Stimulated activated CD8-positive, alpha-beta memory T cell treated with anti-CD3 and anti-CD28 coated beads, Interleukin-12 subunit alpha, Interleukin-12 subunit beta, amount 100 ng/mL, for 24 hours (primary cell): ENCODE measurements at regions not wholly inside any gene's neighbourhood (a gene's known extent, or its start where the extent isn't known, plus 50 kb on each side); places are given as distances from the start of the nearest gene placed in this dataset.

ENCODE experiments used
- DNase-seq: peaks from one replicate; pipeline ENCODE4 v3.0.0-alpha.2; 2020; ENCODE audit errors: extremely low read depth

DNA sequence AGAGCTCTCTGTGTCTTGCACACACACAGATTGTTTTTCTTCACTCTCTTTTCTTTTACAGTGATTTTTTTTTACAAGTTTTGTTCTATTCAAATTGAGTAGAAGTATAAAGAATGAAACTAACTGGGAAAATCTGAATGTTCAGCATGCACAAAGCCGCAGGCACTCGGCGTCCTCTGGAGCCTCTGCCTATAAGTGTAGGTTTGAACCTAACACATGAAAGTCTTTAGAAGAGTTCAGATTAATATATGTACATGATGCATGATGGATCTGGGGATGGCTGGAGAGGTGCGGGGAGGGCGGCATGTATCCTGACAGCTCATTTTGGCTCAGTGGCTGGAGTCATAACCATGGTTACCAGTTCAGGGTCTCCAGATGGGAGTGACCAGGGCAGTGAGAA lies 301.1 kb upstream of the CDH4 start:
- DNase-seq: no peak

GRCh38 chr20:60952861-60953260 lies 299.2 kb upstream of the CDH4 start:
- no peak for DNase-seq

- no peak for DNase-seq
Measured at GRCh38 chr20:60953321-60953720, 298.7 kb upstream of the CDH4 start.

- no peak for DNase-seq
Measured at GRCh38 chr20:60955706-60956105, 296.4 kb upstream of the CDH4 start.

DNA sequence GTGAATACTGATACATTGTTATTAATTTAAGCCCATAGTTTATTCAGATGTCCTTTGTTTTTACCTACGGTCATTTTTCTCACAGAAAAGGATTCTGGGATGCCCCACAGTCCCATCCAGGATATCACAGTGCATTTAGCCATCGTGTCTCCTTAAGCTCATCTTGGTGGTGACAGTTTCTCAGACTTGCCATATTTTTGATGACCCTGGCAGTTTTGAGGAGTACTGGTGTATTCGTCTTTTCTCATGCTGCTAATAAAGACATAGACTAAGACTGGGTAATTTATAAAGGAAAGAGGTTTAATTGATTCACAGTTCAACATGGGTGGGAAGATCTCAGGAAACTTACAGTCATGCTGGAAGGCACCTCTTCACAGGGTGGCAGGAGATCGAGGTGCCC lies 295.9 kb upstream of the CDH4 start:
- no peak for DNase-seq

DNA sequence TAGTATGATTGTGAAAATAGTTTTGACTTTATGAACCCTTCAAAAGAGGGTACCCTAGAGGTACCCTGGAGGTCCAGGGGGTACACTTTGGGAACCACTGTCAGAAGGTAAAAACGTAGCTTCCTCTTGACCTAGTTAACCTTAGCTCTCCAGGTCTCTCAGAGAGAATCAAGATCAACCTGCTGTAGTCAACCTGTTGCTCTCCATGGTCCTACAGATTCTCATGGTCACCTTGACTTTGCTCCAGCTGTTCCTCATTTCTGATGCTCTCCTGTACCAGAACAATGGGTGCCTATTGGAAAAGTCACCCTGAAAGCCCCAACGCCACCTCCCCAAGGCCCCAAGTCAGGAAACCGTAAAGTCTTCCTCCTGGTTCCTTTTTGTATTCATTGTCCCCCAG lies 294.4 kb upstream of the CDH4 start:
- DNase-seq: no peak

DNA sequence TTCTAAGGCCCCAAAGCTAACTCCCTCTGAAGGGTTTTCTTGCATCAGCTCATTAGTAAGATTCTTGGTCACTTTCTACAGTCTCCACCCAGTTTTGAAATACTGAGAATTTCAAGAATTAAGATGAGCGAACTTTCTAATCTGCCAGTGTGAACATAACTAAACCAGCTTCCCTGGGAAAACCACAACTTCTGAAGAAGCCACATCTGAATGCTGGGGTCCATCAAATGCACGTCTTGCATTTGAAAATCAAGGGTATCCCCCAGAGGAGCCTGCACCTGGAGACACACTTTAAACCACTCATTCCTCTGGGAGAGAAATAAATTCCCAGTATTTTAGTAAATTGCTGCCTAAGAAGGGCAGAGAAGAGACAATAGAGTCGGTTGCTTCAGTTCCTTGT lies 292.1 kb upstream of the CDH4 start:
- no peak for DNase-seq

GRCh38 chr20:60960500-60960899 lies 291.6 kb upstream of the CDH4 start:
- no peak for DNase-seq

DNA sequence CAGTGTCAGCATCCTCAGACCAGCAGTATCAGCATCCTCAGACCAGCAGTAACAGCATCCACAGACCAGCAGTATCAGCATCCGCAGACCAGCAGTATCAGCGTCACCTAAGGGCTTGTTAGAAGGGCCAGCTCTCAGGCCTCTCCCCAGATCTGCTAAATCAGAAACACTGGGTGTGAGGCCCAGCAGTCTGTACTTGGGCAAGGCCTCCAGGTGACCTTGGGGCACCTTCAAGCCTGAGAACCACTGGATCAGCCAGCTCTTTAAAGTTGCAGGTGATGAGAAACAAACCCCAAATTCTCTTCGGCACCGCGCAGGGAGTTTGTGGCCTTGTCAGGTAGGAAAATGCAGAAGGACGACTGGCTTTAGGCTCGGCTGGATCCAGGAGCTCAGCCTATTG lies 290.5 kb upstream of the CDH4 start:
- DNase-seq: no peak

DNA sequence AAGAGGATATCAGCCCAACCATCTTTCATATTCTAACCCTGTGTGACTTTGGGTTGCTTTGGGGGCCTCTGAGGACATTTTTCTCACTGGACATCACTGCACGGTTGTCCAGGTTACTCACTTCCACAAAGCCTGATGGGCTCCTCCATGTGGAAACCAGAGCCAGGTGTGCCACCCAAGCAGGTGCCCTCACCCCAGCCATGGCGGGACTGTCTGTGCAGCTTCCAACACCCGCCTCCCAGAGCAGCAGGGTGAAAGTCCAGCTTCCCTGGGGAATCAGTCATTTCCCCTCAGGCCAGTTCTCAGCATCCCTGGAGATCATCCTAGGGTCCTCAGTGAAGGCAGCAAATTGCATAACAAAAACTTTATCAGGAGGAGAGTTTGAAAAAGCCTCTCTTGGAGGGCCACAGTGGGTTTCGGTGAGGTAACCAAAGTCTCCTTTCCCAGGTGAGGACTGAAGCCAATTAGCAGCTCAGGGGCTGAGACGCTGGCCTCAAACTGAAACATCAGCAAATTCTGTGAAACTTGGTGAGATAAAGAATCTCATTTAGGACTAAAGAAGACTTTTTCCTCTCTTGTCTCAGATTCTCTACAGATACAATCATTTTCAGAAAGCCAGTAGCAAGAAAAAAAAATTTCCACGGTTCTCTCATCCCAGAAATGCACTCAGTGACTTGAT lies 289.6 kb upstream of the CDH4 start:
- no peak for DNase-seq

GRCh38 chr20:60963146-60963545 lies 288.9 kb upstream of the CDH4 start:
- DNase-seq: no peak

- no peak for DNase-seq
Measured at GRCh38 chr20:60964911-60965310, 287.1 kb upstream of the CDH4 start.

GRCh38 chr20:60966031-60966430 lies 286.0 kb upstream of the CDH4 start:
- no peak for DNase-seq

DNA sequence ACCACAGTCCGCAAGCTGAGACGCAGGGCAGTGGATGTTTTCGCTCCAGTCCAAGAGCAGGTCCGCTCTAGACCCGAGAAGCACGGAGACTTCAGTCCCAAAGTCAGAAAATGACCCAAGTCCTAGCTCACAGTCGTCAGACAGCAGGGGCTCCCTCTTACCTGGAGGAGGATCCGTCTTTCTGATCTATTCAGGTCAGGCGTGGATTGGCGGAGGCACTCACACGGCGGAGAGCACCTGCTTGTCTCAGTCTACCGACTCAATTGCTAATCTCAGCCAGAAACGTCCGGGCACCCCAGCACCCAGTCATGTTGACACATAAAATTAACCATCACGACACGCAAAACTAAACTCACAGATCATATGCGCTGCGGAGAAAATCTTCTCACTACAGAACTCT lies 285.3 kb upstream of the CDH4 start:
- no peak for DNase-seq

DNA sequence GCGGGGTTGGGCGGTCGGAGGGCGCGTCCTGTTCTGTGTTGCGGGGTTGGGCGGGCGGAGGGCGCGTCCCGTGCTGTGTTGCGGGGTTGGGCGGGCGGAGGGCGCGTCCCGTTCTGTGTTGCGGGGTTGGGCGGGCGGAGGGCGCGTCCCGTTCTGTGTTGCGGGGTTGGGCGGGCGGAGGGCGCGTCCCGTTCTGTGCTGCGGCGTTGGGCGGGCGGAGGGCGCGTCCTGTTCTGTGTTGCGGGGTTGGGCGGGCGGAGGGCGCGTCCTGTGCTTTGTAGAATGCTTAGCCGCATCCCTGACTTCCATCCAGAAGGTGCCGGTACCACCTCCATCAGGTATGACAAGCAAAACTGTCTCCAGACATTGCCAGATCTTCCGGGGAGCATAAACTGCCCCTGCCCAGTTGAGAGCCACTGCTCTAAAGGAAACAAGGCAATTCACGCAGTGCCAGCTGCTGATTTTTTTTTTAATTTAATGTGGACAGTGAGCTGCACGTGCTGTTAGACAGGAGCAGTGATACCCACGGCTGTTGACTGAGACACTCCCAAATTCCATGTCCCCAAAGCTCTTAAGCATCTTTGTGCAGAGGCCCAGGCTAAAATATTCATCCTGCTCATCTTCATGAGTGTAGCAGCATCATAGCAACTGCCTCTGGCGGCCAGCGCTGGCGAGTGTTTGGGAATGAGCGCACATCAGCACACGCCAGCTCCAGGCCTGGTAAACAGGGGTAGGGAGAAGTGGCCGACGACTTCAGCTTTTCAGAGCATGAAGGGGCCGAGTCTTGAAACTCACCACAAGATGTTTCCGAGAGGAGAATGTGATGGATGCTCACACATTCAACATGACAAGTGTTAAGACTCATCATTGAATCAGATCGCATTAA lies 284.4 kb upstream of the CDH4 start:
- DNase-seq: no peak

DNA sequence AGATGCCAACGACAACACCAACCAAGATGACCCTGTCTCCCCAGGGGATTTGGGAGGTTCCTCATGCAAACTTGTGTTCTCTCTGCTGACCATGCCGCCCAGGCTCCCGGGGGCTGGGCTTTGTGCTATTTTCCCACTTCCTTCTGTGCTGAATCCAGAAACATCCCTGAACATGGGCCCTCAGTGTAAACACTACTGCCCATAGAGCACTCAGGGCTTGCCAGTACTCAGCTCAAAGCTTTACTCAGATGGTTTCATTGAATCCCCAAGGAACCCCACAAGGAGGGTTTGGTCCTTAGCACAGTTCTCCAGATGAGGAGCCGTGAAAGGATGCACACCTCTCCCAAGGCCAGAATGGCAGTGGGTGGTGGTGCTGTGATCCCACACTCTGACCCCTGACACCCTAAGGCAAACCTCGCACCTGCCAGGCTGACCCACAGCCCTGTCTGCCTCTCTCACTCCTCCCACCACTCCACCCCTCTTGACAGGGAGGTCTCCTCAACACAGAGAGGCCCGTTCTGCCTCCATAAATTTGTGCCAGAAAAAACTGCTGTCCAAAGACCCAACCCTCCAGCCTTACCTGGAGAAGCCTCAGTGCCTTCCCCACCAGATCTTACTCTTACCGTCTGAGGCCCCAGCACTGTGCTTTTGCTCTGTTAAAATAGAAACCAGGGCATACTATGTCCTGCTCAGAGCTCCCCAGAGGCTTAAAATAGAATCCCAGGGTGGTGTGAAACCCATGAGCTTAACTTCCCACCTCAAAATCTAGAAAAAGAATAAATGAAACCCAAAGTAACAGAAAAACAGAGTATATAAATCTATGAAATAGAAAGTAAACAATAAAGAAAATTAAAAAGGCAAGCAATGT lies 283.0 kb upstream of the CDH4 start:
- DNase-seq: no peak

DNA sequence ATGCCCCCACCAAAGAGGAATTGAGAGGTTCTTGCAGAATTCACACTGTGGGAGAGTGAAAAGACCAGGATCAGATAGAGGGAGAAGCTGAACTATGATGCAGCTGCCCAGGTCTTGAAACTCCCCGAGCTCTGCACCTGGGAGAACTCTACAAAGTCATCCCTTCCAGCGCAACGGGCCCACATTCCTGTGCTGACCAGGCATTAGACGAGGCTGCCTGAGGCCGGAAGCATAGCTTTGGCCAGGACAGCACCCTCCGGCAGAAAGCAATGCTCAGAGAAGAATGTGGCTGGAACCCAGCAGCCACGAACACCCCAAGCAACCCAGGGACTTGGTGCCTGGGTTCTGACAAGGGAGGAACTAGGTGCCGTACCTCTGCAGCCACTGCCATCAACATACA lies 281.5 kb upstream of the CDH4 start:
- DNase-seq: no peak

GRCh38 chr20:60974022-60974421 lies 278.0 kb upstream of the CDH4 start:
- DNase-seq: no peak

GRCh38 chr20:60974441-60974945 lies 277.6 kb upstream of the CDH4 start:
- no peak for DNase-seq

- no peak for DNase-seq
Measured at GRCh38 chr20:60976139-60976538, 275.9 kb upstream of the CDH4 start.

GRCh38 chr20:60976913-60977312 lies 275.1 kb upstream of the CDH4 start:
- no peak for DNase-seq

- no peak for DNase-seq
Measured at GRCh38 chr20:60977901-60978300, 274.2 kb upstream of the CDH4 start.
